ENCODE measurements at regions not wholly inside any gene's neighbourhood (a gene's known extent, or its start where the extent isn't known, plus 50 kb on each side); places are given as distances from the start of the nearest gene placed in this dataset.

DNA sequence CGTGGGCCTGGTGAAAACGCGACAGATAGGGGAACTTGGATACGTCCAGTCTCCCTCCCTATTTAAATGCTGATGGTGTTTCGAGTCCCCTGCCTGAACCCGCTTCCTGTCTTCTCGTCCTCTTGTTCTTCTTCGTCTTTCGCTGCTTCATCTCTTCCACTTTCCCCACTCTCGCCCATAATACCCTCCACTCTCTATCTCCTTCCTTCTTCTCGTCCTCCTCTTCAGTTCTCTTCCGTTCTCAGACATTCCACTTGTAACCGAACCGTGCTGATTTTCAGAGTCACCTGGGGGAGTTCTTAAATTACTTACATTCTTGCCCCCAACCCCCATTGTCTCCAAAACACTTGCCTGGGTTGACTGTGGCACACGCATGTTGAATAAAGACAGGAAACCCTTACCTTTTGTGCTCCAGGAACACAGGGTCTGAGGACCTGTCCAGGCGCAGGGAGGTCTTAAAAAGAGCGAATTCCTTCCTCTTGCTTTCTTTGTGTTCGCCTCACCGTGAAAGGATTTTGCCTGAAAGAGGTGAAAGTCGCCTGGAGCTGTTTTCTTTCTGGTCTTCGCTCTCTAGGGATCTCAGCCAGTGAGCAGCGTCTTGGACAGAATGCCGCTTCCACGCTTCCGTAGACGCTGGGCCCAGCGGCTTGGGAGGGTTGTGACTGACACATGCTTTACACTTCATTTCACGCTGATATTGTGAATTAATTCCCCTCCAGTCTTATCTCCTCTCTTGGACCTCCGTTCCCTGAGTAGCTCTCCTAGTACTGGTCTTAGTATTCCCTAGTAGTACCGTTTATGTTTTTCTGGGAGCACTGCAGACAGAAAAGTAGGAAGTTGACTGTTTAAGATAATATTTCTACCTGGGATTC is 184.0 kb downstream of the GPX5 start:
- DNase-seq, result no peak

- no peak for DNase-seq
These were observed 184.9 kb downstream of the GPX5 start for GRCh38 chr6:28710466-28711191.

GRCh38 chr6:28711325-28711724 is 185.6 kb downstream of the GPX5 start:
- no peak for DNase-seq

DNA sequence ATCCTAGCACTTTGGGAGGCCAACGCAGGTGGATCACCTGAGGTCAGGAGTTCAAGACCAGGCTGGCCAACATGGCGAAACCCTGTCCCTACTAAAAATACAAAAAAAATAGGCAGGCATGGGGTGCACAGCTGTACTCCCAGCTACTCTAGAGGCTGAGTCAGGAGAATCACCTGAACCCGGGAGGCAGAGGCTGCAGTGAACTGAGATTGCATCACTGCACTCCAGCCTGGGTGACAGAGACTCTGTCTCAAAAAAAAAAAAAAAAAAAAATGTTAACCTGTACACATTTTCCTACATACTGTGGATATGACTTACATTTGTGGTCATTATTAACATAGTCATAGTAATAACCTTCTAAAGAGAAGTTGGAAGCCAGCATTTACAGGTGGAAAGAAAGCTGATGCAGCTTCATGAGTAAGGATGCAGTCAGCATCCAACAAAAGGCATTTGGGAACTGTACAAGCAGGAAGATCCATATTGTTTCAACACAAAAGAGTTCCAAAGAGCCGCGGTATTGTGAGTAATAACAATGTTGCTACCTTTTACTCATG is 186.2 kb downstream of the GPX5 start:
- DNase-seq, result no peak

DNA sequence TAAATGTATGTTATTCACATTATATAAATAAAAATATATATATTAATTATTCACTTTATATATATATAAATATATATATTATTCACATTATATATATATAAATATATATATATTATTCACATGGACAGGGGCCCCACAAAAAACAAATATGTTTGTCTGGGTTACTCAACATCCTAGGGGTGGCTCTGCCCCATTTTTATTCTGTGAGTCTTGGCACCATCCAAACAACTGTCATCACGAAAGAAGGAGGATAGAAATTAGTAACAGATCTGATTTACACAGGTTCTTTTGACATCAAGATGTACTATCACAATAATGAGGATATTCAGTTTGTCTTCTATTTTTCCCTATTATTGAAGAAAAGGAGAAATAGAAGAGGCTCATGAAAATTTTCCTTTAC is 187.3 kb downstream of the GPX5 start:
- DNase-seq, result no peak

GRCh38 chr6:28719275-28719940 is 193.7 kb downstream of the GPX5 start:
- DNase-seq, result no peak

- no peak for DNase-seq
These were observed 194.9 kb downstream of the GPX5 start for GRCh38 chr6:28720357-28721231.

GRCh38 chr6:28721372-28721771 is 195.7 kb downstream of the GPX5 start:
- no peak for DNase-seq

GRCh38 chr6:28724395-28724794 is 198.7 kb downstream of the GPX5 start:
- no peak for DNase-seq

- no peak for DNase-seq
These were observed 198.4 kb downstream of the TRIM27 start for GRCh38 chr6:28725274-28725809.

DNA sequence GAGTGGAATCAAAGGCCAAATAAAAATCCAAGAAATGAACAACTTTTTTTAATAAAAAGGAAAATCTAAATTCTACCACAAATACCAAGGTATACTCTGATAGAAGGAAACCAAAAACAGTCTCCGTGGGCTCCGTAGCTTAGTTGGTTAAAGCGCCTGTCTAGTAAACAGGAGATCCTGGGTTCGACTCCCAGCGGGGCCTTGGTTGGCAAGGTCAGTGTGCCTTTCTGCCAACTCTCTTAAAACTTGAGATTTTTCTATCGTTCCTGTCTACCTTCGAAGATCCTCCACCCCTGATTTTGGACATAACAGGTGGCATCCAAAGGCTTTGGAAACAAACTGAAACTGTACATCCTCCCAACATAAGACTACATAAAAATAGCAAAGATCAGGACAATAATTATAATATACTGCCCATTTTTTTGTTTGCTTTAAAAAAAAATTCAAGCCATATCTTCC is 197.9 kb downstream of the TRIM27 start:
- no peak for DNase-seq

- DNase-seq, result no peak
These were observed 197.0 kb downstream of the TRIM27 start for GRCh38 chr6:28726569-28727309.

GRCh38 chr6:28727559-28728211 is 196.1 kb downstream of the TRIM27 start:
- DNase-seq, result no peak

DNA sequence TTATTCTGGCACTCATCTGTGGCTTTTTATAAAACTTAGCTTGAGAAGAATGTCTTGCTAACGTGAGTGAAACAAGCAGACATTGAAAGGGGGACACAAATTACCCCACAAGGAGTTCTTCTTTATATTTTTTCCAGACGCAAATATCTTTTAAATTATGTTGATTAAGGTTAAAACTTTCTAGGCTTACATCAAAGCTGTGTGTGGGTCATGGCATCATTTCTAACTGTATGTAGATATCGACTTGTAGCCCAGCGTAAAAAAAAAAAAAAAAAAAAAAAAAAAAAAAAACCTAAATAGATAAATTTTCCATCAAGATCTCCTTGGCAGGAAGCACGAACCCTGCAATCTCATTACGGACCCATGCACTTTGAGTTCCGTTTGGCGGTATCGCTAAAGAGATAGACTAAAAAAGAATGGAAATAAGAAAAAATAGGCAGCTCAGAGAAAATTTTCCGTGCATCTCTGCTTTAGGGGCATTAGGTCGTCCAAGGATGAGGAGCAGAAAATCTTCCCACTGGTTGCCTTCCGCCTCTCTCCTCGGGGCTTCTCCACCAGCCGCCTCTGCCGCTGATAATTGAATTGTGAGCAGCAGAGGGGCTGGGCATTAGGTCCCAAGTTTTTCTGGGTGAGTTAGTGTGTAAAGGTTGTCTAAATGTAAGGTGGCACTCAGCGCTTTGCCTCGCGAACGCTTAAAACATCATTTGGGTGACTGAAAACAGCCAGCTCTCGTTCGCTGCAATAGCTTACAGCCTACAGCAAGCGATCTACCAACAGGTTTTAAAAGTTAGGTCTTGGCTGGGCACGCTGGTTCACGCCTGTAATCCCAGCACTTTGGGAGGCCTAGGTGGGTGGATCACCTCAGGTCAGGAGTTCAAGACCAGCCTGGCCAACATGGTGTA is 194.0 kb downstream of the TRIM27 start:
- DNase-seq, result no peak

GRCh38 chr6:28732052-28732451 is 191.7 kb downstream of the TRIM27 start:
- DNase-seq, result no peak

- DNase-seq, result no peak
These were observed 189.3 kb downstream of the TRIM27 start for GRCh38 chr6:28734443-28734959.

DNA sequence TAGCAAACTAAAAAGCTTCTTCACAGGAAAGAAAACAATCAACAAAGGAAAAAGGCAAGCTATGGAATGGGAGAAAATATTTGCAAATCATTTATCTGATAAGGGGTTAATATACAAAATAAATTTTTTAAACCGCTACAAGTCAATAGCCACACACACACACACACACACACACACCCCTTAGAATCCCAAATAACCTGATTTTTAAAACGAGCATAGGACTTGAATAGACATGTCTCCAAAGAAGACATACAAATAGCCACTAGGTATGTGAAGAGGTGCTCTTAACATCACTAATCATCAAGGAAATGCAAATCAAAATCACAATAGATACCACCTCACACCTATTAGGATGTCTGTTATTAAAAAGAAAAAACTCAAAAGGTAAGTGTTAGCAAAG is 187.7 kb downstream of the TRIM27 start:
- no peak for DNase-seq

- DNase-seq, result no peak
These were observed 185.9 kb downstream of the TRIM27 start for GRCh38 chr6:28737750-28738395.

- DNase-seq, result no peak
These were observed 185.4 kb downstream of the TRIM27 start for GRCh38 chr6:28738396-28738765.
